ENCODE measurements at regions not wholly inside any gene's neighbourhood (a gene's known extent, or its start where the extent isn't known, plus 50 kb on each side); places are given as distances from the start of the nearest gene placed in this dataset.

DNA sequence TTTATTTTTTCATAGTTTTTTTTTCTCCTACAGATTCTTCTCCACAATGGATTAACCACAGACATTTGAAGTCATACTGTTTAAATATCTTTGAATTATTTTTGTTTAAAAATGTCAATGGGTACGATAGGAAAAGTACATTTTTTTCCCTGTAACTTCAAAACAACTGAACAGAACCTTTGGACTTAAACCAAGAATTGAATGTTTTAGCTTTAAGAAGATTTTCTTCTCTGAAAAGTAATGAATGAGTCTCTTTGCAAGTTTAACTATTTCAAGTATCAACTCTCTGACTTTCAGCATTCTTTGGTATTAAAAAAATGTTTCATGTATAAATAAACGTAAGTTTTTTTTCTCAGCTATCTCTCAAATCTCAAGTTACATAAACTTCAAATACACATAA, 364.3 kb downstream of the FBXO8 start:
- H3K27ac ChIP-seq (replicated peaks) = no peak overlapping the region
- H3K4me3 ChIP-seq (replicated peaks; ENCODE audit: insufficient read depth, low read length) = no peak overlapping the region

DNA sequence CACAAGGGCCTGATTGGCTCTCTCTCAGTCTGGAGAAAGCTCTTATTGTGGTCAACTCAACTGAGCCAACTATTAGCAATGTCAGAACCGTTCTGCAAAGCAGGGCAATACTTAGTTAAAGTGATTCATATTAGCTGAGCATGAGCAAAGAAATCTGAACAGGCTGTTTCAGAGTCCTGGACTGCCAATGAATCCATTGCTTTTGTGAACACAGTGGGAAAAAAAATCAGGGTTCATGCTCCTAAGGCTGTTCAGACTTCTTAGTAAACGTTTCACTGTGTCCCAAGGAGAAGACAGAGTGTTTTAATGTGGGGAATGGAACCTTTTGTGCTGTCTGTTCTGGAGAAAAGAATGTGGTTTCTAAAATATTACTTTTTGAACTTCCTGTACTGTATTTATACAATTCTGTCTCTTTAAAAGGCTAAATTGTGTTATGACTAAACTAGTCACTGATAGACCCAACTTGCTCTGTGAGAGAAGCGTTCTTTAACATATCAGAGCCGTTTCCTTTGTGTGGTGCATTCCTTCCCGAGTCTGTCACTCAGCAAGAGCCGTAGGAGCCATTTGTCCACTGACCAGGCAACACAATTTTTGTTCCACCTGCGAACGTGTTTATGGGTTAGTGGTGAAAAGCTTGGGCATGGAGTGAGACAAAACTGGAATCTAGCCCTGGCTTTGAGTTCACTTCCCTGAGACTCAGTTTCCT, 366.1 kb downstream of the FBXO8 start:
- no peak for DNase-seq (ENCODE audit: low read depth in 1 of 2, low spot score in 1 of 2)
- no peak overlapping the region for H3K4me3 ChIP-seq (replicated peaks; ENCODE audit: insufficient read depth, low read length)

More for the DNA sequence above, 364.3 kb downstream of the FBXO8 start:
- no peak for DNase-seq (ENCODE audit: low read depth in 1 of 2, low spot score in 1 of 2)
- no peaks in the 10 kb centered on the region for H3K27me3 ChIP-seq (ENCODE audit: insufficient read depth, poor library complexity, severe bottlenecking)
- TF ChIP-seq, protein P1, sequence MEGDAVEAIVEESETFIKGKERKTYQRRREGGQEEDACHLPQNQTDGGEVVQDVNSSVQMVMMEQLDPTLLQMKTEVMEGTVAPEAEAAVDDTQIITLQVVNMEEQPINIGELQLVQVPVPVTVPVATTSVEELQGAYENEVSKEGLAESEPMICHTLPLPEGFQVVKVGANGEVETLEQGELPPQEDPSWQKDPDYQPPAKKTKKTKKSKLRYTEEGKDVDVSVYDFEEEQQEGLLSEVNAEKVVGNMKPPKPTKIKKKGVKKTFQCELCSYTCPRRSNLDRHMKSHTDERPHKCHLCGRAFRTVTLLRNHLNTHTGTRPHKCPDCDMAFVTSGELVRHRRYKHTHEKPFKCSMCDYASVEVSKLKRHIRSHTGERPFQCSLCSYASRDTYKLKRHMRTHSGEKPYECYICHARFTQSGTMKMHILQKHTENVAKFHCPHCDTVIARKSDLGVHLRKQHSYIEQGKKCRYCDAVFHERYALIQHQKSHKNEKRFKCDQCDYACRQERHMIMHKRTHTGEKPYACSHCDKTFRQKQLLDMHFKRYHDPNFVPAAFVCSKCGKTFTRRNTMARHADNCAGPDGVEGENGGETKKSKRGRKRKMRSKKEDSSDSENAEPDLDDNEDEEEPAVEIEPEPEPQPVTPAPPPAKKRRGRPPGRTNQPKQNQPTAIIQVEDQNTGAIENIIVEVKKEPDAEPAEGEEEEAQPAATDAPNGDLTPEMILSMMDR (IDR thresholded peaks at IDR 0.05; ENCODE audit: insufficient read depth, low read length) = no peak
- TF ChIP-seq SPI1 (IDR thresholded peaks at IDR 0.05; ENCODE audit: borderline replicate concordance, low read depth) = no peak
- no peak for TF ChIP-seq POLR2AphosphoS5 (IDR thresholded peaks at IDR 0.05; ENCODE audit: low read depth)
- TF ChIP-seq, protein P2, sequence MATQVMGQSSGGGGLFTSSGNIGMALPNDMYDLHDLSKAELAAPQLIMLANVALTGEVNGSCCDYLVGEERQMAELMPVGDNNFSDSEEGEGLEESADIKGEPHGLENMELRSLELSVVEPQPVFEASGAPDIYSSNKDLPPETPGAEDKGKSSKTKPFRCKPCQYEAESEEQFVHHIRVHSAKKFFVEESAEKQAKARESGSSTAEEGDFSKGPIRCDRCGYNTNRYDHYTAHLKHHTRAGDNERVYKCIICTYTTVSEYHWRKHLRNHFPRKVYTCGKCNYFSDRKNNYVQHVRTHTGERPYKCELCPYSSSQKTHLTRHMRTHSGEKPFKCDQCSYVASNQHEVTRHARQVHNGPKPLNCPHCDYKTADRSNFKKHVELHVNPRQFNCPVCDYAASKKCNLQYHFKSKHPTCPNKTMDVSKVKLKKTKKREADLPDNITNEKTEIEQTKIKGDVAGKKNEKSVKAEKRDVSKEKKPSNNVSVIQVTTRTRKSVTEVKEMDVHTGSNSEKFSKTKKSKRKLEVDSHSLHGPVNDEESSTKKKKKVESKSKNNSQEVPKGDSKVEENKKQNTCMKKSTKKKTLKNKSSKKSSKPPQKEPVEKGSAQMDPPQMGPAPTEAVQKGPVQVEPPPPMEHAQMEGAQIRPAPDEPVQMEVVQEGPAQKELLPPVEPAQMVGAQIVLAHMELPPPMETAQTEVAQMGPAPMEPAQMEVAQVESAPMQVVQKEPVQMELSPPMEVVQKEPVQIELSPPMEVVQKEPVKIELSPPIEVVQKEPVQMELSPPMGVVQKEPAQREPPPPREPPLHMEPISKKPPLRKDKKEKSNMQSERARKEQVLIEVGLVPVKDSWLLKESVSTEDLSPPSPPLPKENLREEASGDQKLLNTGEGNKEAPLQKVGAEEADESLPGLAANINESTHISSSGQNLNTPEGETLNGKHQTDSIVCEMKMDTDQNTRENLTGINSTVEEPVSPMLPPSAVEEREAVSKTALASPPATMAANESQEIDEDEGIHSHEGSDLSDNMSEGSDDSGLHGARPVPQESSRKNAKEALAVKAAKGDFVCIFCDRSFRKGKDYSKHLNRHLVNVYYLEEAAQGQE (IDR thresholded peaks at IDR 0.05; ENCODE audit: insufficient replicate concordance, low read depth) = no peak
- TF ChIP-seq GABPA (IDR thresholded peaks at IDR 0.05; ENCODE audit: low read depth) = no peak

DNA sequence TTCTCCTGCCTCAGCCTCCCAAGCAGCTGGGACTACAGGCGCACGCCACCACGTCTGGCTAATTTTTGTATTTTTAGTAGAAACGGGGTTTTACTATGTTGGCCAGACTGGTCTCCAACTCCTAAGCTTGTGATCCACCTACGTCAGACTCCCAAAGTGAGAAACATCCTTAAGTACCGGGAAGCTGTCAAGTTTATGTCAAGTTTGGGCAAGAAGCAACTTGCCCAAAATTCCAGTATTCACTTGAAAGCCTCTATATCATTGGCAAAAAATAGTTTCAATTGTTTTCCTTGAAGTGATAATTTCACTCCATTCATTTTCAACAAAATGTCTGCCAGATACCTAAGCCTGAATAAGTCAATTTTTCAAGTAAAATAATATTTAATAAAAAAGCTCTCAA, 370.0 kb downstream of the FBXO8 start:
- TF ChIP-seq, protein P1 (IDR thresholded peaks at IDR 0.05; ENCODE audit: insufficient read depth, low read length) = no peak
- no peak for TF ChIP-seq GABPA (IDR thresholded peaks at IDR 0.05; ENCODE audit: low read depth)
- TF ChIP-seq, protein P2 (IDR thresholded peaks at IDR 0.05; ENCODE audit: insufficient replicate concordance, low read depth) = no peak
- no peak for TF ChIP-seq POLR2AphosphoS5 (IDR thresholded peaks at IDR 0.05; ENCODE audit: low read depth)
- no peak for TF ChIP-seq SPI1 (IDR thresholded peaks at IDR 0.05; ENCODE audit: borderline replicate concordance, low read depth)
- H3K27ac ChIP-seq (replicated peaks) = no peak overlapping the region

More for the DNA sequence above, 366.1 kb downstream of the FBXO8 start:
- no peak overlapping the region for H3K27ac ChIP-seq (replicated peaks)
- H3K27me3 ChIP-seq (ENCODE audit: insufficient read depth, poor library complexity, severe bottlenecking) = no peaks in the 10 kb centered on the region
- TF ChIP-seq, protein P2 (IDR thresholded peaks at IDR 0.05; ENCODE audit: insufficient replicate concordance, low read depth) = no peak
- TF ChIP-seq SPI1 (IDR thresholded peaks at IDR 0.05; ENCODE audit: borderline replicate concordance, low read depth) (no peak), POLR2AphosphoS5 (IDR thresholded peaks at IDR 0.05; ENCODE audit: low read depth) (no peak), GABPA (IDR thresholded peaks at IDR 0.05; ENCODE audit: low read depth) (no peak)
- TF ChIP-seq, protein P1 (IDR thresholded peaks at IDR 0.05; ENCODE audit: insufficient read depth, low read length) = no peak

More for the DNA sequence above, 370.0 kb downstream of the FBXO8 start:
- Histone ChIP-seq H3K27me3 (ENCODE audit: insufficient read depth, poor library complexity, severe bottlenecking) (no peaks in the 10 kb centered on the region), H3K4me3 (replicated peaks; ENCODE audit: insufficient read depth, low read length) (no peak overlapping the region)
- DNase-seq (ENCODE audit: low read depth in 1 of 2, low spot score in 1 of 2) = no peak

Data from HL-60 (cell line).